ENCODE measurements at regions not wholly inside any gene's neighbourhood (a gene's known extent, or its start where the extent isn't known, plus 50 kb on each side); places are given as distances from the start of the nearest gene placed in this dataset.

- no peak for DNase-seq (ENCODE audit: low read depth)
Measured at GRCh38 chr3:40996382-40996781, 202.9 kb upstream of the CTNNB1 start.

DNA sequence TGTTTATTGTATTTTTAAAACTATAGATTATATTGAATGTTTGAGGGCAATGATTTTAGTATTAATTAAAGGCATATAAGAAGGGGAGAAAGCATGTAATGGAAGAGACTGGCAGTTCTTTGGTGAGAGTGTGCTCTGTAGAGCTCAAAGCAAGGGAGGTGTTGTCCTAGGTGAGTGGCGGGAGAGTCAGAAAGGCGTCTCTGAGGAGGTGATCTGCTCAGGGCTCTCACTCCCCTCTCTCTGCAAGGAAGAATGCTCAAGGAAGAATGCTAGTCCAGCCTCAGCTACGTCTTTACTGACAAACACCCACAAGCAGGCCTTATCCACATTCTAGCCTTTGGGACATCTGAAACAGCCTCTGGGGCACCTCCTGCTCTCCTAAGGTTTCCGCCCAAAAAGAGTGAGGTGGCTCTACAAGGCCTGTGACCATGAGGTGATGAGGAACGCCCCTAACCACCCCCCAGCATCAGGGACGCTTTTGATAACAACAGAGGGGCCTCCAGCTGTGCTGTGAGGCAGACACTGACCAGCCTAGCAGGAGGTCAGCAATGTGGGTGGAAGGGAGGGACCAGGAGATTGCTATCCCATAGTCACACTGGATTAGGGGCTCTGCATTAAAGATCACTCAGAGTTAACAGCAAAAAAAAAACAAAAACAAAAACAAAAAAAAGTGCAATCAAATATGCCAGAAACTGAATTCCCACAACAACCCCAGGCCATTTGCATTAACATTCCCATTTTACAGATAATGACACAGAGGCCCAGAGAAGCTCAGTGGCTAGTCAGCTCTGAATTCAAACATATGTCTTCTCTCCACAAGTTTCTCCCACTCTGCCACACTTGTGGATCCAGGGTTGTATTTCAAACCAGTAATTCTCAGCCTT, 202.2 kb upstream of the CTNNB1 start:
- DNase-seq (ENCODE audit: low read depth) = no peak

GRCh38 chr3:40997711-40998519, 201.4 kb upstream of the CTNNB1 start:
- no peak for DNase-seq (ENCODE audit: low read depth)

- no peak for DNase-seq (ENCODE audit: low read depth)
Measured at GRCh38 chr3:40999682-41000081, 199.6 kb upstream of the CTNNB1 start.

DNA sequence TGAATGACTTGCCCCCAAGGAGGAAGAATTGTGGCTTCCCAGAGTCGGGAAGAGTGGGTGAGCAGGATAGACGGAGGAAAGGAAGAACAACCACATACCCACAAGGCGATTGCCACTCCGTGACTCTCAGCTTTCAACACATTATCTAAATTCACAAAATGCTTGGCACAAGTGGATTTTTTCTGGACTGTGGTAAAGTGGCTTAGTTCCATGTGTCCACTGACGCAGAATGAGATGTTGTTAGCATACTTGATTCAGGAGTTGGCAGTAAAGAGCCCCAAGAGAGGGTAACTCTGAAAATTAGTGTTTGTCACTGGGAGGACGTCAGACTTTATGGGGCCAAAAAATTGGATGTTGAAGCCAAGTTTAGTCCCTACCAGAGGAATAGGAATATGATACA, 198.8 kb upstream of the CTNNB1 start:
- DNase-seq (ENCODE audit: low read depth) = no peak

DNA sequence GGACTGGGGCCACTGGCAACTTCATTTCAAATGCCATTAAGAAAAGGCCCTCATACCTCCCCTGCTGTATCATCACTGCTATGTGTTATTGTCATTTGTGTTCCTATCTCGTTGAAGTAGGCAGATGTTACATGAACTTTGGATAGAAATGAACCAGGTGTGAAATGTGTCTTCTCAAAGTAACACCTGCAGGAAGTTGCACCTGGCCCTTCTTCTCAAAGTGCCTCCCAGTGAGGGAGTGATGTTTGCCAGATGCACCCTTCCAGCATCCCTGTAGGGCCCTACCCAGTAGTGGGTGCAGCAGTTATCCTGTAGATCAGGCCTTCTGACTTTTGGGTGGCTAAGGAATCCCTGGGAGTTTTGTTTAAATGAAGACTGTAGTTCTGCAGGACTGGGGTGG, 197.7 kb upstream of the CTNNB1 start:
- no peak for DNase-seq (ENCODE audit: low read depth)

GRCh38 chr3:41002104-41002503, 197.2 kb upstream of the CTNNB1 start:
- no peak for DNase-seq (ENCODE audit: low read depth)

DNA sequence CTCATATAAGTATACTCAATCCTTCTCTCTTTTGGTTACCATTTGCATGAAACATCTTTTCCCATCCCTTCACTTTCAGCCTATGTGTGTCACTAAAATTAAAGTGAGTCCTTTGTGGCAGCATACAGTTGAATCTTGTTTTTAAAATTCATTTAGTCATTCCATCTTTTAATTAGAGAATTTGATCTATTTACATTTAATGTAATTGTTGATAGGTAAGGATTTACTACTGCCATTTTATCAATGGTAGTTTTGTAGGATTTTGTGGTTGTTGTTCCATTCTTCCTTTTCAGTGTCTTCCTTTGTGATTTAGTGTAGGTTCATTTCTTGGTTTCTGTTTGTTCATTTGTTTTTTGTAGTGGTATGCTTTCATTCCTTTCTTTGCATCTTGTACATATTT, 191.9 kb upstream of the CTNNB1 start:
- DNase-seq (ENCODE audit: low read depth) = no peak

DNA sequence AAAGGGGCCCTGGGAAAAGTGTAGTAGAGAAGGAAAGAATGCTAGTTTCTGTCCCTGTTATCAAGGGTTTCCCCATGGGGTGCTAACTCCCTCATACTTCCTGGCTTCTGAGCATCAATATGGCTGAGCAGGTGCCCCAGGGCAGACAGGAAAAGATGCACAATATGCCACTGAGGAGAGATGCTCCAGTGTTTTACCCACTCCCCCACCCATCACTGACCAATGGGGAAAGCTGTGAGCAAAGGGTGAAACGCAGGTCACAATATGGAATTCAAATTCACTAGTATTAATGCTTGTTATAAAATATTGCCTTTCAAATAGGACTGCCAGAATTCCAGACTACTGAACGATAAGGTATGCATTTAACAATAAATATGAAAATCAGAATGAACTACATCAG, 187.5 kb upstream of the CTNNB1 start:
- no peak for DNase-seq (ENCODE audit: low read depth)

GRCh38 chr3:41018855-41019254, 180.4 kb upstream of the CTNNB1 start:
- no peak for DNase-seq (ENCODE audit: low read depth)

DNA sequence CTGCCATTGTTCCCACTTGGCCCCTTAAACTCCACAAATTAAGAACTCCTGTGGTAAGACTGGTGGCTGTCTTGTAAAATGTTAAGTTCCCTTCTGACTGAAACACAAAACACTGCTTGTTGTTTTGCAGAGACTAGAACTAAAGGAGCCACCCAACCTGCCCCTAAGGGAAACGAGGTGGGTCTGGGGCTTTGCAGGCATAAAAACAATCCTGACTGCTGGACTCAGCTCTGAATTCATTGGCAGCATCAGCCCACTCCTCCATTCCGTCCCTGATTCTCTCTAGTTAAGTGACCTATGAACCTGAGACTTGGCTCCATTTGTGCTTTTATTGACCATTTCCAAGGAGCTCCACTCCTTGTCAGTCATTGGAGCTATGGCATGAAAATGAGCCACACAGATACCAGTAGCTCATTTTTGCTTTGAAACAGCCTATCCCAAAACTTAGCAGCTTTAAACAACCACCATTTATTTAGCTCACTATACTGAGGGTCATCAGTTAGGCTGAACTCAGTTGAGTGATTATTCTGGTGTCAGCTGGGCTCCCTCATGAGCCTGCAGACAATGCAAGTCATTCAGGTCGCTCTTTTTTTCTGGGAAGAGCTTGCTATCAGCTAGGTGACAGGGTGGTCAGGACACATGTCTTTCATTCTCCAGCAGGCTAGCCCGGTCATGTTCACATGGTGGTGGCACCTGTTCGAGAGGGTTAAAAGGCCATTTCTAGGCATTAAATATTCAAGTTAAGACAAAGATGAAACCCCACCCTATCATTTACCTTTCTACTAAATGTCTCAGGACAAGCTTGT, 175.1 kb upstream of the CTNNB1 start:
- DNase-seq (ENCODE audit: low read depth) = no peak

- no peak for DNase-seq (ENCODE audit: low read depth)
Measured at GRCh38 chr3:41026394-41027177, 172.7 kb upstream of the CTNNB1 start.

GRCh38 chr3:41029356-41029755, 169.9 kb upstream of the CTNNB1 start:
- DNase-seq (ENCODE audit: low read depth) = no peak

- DNase-seq (ENCODE audit: low read depth) = no peak
Measured at GRCh38 chr3:41030220-41030619, 169.1 kb upstream of the CTNNB1 start.

DNA sequence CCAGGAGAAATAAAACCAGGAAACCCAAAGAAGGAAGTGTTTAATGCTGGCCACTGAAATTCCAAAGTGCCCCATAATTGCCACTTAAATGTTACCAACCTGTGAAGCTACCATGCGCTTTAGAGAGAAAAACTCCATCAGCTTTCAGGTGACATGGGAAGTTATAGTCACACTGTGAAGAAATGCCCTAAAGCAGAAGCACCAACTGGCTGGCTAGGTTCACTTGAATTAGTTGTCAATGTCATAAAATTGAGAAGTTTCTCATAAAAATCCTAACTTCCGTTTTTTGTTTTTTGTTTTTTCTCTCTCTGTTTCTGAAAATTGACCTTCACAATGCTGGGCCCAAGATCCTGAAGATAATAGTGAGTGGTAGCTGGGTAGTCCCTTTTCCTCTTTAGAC, 167.9 kb upstream of the CTNNB1 start:
- DNase-seq (ENCODE audit: low read depth) = no peak

GRCh38 chr3:41033956-41034519, 165.3 kb upstream of the CTNNB1 start:
- no peak for DNase-seq (ENCODE audit: low read depth)

- DNase-seq (ENCODE audit: low read depth) = no peak
Measured at GRCh38 chr3:41035456-41036022, 163.8 kb upstream of the CTNNB1 start.

- DNase-seq (ENCODE audit: low read depth) = no peak
Measured at GRCh38 chr3:41037651-41038334, 161.5 kb upstream of the CTNNB1 start.

DNA sequence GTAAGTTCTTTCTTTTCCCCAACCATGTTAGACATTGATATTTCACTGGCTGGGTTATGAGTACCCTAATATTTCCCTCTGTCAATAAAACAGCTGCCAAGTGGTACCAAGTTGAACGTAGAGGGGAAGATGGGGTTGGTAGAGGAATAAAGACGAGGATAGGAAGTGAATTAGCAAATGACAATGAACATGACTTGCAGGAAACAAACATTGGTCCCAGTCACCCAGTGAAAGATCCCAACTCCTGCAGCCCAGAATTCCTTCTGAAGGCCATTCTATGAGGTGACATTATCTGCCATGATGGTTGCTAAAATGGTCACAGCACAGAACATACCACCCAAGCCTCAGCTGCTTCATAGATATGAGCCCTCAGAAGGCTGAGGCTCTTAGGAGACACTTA, 159.0 kb upstream of the CTNNB1 start:
- DNase-seq (ENCODE audit: low read depth) = no peak

GRCh38 chr3:41041462-41041861, 157.8 kb upstream of the CTNNB1 start:
- DNase-seq (ENCODE audit: low read depth) = no peak

All from HS-27A (cell line).